Liver (tissue), 3 donors: ENCODE measurements at regions not wholly inside any gene's neighbourhood (a gene's known extent, or its start where the extent isn't known, plus 50 kb on each side); places are given as distances from the start of the nearest gene placed in this dataset.

Experiments used
- FOXA1 ChIP-seq: IDR thresholded peaks from 2 replicates; pipeline ENCODE4 v1.6.1; 2016; ENCODE audit warnings: antibody characterized with exemption
- JUND ChIP-seq, 2 donors: IDR thresholded peaks; 2 replicates each; pipeline ENCODE4 v1.6.1; 2016; ENCODE audit warnings: antibody characterized with exemption in 2 of 2
- SP1 ChIP-seq: IDR thresholded peaks from 2 replicates; pipeline ENCODE4 v1.6.1; 2018; ENCODE audit warnings: antibody characterized with exemption, mild to moderate bottlenecking
- TF ChIP-seq, protein P1 (sequence below): fragments of 150-350 bp; IDR thresholded peaks from 2 replicates; pipeline ENCODE4 v1.5.1; 2017; ENCODE audit warnings: improper control_type of control experiment, low read depth, low read length; ENCODE audit not compliant: missing input control
- TF ChIP-seq, protein P2 (sequence below): IDR thresholded peaks from 2 replicates; pipeline ENCODE4 v1.6.1; 2016; ENCODE audit warnings: antibody characterized with exemption
- TF ChIP-seq, protein P3 (sequence below): IDR thresholded peaks from 2 replicates; pipeline ENCODE4 v1.6.1; 2016; ENCODE audit warnings: antibody characterized with exemption
- donor health status: healthy.
- donor health status: healthy.

DNA sequence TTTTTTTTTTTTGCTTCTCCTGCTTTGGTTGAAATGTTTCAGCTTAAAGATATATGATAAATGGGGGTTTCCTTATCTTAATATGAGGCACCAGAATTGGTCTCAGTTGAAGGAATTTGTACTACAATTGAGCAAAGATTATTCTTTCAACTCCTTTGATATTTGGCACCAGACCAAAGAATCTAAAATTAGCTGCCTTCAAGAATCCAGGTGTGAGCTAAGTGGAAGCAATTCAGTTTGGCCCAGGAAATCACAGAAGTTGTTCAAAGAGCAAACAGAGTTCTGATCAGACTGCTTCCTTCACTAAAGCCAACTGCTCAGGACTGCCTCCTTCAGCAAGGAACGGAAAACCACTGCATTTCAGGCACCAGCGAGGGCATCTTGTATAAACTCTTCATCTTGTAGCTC is 68.3 kb upstream of the BCAR3 start:
- TF ChIP-seq, protein P1, sequence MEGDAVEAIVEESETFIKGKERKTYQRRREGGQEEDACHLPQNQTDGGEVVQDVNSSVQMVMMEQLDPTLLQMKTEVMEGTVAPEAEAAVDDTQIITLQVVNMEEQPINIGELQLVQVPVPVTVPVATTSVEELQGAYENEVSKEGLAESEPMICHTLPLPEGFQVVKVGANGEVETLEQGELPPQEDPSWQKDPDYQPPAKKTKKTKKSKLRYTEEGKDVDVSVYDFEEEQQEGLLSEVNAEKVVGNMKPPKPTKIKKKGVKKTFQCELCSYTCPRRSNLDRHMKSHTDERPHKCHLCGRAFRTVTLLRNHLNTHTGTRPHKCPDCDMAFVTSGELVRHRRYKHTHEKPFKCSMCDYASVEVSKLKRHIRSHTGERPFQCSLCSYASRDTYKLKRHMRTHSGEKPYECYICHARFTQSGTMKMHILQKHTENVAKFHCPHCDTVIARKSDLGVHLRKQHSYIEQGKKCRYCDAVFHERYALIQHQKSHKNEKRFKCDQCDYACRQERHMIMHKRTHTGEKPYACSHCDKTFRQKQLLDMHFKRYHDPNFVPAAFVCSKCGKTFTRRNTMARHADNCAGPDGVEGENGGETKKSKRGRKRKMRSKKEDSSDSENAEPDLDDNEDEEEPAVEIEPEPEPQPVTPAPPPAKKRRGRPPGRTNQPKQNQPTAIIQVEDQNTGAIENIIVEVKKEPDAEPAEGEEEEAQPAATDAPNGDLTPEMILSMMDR: no peak
- TF ChIP-seq SP1 (no peak), JUND (IDR thresholded peaks at IDR 0.05) (no peak), FOXA1 (no peak)
- TF ChIP-seq, protein P2, sequence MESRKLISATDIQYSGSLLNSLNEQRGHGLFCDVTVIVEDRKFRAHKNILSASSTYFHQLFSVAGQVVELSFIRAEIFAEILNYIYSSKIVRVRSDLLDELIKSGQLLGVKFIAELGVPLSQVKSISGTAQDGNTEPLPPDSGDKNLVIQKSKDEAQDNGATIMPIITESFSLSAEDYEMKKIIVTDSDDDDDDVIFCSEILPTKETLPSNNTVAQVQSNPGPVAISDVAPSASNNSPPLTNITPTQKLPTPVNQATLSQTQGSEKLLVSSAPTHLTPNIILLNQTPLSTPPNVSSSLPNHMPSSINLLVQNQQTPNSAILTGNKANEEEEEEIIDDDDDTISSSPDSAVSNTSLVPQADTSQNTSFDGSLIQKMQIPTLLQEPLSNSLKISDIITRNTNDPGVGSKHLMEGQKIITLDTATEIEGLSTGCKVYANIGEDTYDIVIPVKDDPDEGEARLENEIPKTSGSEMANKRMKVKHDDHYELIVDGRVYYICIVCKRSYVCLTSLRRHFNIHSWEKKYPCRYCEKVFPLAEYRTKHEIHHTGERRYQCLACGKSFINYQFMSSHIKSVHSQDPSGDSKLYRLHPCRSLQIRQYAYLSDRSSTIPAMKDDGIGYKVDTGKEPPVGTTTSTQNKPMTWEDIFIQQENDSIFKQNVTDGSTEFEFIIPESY: no peak
- TF ChIP-seq, protein P3, sequence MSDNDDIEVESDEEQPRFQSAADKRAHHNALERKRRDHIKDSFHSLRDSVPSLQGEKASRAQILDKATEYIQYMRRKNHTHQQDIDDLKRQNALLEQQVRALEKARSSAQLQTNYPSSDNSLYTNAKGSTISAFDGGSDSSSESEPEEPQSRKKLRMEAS: no peak
